ENCODE measurements at regions not wholly inside any gene's neighbourhood (a gene's known extent, or its start where the extent isn't known, plus 50 kb on each side); places are given as distances from the start of the nearest gene placed in this dataset.

DNA sequence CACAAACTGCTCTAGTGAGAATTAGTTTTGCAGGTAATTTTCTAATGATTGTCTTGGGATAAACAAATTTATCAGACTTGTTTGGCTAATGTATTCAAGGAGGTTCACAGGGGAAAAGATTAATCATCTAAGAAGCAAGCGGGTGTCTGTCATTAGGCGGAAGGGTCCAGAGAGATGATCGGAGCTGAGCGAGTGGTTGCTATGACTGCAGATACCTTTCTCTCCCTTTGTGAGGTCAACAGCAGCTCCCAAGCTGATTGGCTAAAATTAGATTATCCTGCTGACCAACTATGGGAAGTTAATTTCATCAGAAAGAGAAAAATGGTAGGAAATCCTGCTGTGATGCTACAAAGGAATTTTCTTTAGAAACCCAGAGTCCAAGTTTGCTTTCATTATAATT, 276.0 kb downstream of the SOX2 start:
- H2AFZ ChIP-seq (ENCODE audit: low read depth, low read length) = no peak overlapping the region
- CTCF ChIA-PET = no interaction called here
- BruUV-seq (replicated peaks) = no TSS peak
- no peak overlapping the region for H3K4me2 ChIP-seq (ENCODE audit: insufficient read depth, low read length)
- H3K4me1 ChIP-seq (ENCODE audit: control insufficient read depth, extremely low read depth, insufficient read depth, low read length) = no peaks in the 10 kb centered on the region
- POLR2A ChIA-PET = no interaction called here
- intact Hi-C loops (cut with micrococcal nuclease) (no loop called here), dilution Hi-C loops (cut with MboI; ENCODE audit: extremely low pct_ligation_motif_present, low sequenced_read_pairs) (no loop called here)
- no peaks in the 10 kb centered on the region for H3K9me3 ChIP-seq (replicated peaks; ENCODE audit: control insufficient read depth, insufficient read depth, low read length)
- no peak overlapping the region for H3K9ac ChIP-seq (replicated peaks; ENCODE audit: extremely low read depth, insufficient read depth, low read length)
- H3K27ac ChIP-seq (ENCODE audit: insufficient read depth, low read depth, low read length) = no peak overlapping the region
- no peaks in the 10 kb centered on the region for H3K27me3 ChIP-seq (ENCODE audit: control insufficient read depth in 2 of 2, insufficient read depth in 2 of 2, low read length in 2 of 2)
- no peaks in the 10 kb centered on the region for H3K9me1 ChIP-seq (replicated peaks; ENCODE audit: control insufficient read depth, extremely low read depth, insufficient read depth, low read length)
- no peak overlapping the region for H3K4me3 ChIP-seq (replicated peaks in 1 of 3; ENCODE audit: insufficient read depth in 1 of 3, low read depth in 1 of 3, low read length in 3 of 3)
- no peaks in the 10 kb centered on the region for H3K79me2 ChIP-seq (ENCODE audit: control insufficient read depth, insufficient read depth, low read length)
- no peaks in the 10 kb centered on the region for H4K20me1 ChIP-seq (replicated peaks; ENCODE audit: control insufficient read depth, extremely low read depth, insufficient read depth, low read length)
- DNase-seq (ENCODE audit: low read depth, low spot score) (no peak), FAIRE-seq (no peak)
- no peak for TF ChIP-seq POLR2AphosphoS5 (IDR thresholded peaks at IDR 0.05; ENCODE audit: insufficient read depth, low read depth, low read length)
- no peak for TF ChIP-seq FOS (IDR thresholded peaks at IDR 0.05; ENCODE audit: borderline replicate concordance, insufficient read depth, low read length)
- no peak for TF ChIP-seq JUN (IDR thresholded peaks at IDR 0.05; ENCODE audit: borderline replicate concordance, insufficient read depth, insufficient read length, low read depth)
- no peak for TF ChIP-seq POLR2A (IDR thresholded peaks at IDR 0.05; ENCODE audit: low read depth, low read length)
- TF ChIP-seq GATA2 (IDR thresholded peaks at IDR 0.05; ENCODE audit: insufficient read depth, insufficient read length, low read depth, low read length) = no peak
- TF ChIP-seq, protein P1, sequence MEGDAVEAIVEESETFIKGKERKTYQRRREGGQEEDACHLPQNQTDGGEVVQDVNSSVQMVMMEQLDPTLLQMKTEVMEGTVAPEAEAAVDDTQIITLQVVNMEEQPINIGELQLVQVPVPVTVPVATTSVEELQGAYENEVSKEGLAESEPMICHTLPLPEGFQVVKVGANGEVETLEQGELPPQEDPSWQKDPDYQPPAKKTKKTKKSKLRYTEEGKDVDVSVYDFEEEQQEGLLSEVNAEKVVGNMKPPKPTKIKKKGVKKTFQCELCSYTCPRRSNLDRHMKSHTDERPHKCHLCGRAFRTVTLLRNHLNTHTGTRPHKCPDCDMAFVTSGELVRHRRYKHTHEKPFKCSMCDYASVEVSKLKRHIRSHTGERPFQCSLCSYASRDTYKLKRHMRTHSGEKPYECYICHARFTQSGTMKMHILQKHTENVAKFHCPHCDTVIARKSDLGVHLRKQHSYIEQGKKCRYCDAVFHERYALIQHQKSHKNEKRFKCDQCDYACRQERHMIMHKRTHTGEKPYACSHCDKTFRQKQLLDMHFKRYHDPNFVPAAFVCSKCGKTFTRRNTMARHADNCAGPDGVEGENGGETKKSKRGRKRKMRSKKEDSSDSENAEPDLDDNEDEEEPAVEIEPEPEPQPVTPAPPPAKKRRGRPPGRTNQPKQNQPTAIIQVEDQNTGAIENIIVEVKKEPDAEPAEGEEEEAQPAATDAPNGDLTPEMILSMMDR (IDR thresholded peaks at IDR 0.05; ENCODE audit: extremely low read depth in 1 of 2, insufficient read depth in 1 of 2, low read depth in 1 of 2, low read length in 2 of 2) = no peak
- no peak for TF ChIP-seq MYC (IDR thresholded peaks at IDR 0.05; ENCODE audit: low read depth, low read length)
- TF ChIP-seq, protein P2, sequence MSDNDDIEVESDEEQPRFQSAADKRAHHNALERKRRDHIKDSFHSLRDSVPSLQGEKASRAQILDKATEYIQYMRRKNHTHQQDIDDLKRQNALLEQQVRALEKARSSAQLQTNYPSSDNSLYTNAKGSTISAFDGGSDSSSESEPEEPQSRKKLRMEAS (IDR thresholded peaks at IDR 0.05; ENCODE audit: insufficient read depth, insufficient read length) = no peak
- no peaks in the 10 kb centered on the region for H3K36me3 ChIP-seq (ENCODE audit: control insufficient read depth in 2 of 2, extremely low read depth in 1 of 2, insufficient read depth in 2 of 2, low read length in 2 of 2)
